ENCODE measurements at regions not wholly inside any gene's neighbourhood (a gene's known extent, or its start where the extent isn't known, plus 50 kb on each side); places are given as distances from the start of the nearest gene placed in this dataset.

DNA sequence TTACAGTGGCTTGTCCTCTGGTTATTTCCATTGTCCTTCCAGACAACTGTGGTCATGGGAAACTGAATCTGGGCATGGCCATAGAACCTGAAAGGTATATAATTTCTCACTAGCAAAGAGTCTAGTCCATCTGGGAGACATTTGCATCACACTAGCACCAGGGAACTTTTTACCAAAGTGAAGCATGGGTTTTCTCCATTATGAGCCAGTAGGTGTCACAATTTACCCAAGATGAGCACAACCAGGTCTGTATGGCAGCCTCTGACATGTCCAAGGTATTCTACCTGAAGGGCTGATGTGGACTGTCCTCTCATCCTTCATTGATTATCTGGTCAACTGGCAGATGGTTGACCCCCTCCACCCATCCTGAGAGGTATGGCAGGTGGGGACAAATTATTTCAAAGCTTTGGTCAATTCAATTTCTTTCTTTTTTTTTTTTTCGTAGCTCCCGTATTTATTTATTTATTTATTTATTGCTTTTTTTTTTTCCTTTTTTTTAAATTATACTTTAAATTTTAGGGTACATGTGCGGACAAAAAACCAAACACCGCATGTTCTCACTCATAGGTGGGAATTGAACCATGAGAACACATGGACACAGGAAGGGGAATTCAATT lies 425.9 kb downstream of the TMEM135 start:
- DNase-seq (ENCODE audit: low read depth): no peak

DNA sequence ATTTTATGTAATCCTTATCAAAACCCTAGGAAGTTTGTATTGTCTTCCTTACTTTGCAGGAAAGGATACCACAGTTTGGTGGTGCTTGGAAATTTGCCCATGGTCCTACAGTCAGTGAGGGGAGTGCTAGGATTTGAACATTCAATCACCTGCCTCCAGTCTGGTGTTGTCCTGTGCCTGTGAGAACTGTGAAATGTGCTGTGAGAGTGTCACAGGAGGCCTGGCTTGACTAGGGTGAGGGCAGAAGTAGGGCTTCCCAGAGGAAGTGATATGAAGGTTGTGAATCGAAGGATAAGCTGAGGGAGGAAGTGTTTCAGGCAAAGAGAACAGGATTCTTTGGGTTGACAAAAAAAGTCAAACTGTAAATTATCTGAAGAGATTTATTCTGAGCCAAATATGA lies 424.4 kb downstream of the TMEM135 start:
- DNase-seq (ENCODE audit: low read depth): no peak

DNA sequence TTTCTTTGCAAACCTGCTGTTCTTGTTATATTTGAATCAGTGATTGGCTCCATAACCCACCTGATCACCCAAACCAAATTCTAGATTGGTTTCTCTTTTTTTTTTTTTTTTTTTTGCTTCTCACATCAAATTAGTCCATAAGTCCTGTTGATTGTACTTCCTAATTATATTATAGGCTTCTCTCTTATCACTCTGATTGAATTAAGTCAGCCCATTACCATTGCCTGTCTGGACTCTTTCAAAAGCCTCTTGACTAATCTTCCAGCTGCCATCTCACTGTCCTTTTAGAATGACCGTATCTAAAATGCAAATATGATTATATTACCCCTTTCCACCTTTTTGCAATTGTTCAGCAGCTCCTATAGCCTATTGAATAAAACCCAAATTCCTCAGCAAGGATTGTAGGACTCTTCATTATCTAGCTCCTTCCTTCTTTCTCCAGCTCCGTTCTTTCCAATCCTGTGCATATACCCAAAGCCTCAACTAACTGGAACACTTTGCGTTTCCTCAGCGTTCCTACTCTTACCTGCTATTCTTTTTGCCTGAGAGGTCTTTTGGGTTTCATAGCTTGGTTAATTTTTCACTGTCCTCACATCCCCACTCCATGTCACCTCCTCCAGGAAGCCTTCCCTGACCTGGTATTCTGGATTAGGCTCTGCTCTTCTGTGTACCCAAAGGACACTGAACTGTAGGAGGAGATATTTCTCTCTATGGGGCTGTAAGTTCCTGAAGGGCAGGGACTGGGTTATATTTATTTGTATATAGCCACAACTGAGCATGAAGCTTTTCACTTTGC lies 423.3 kb downstream of the TMEM135 start:
- no peak for DNase-seq (ENCODE audit: low read depth)

DNA sequence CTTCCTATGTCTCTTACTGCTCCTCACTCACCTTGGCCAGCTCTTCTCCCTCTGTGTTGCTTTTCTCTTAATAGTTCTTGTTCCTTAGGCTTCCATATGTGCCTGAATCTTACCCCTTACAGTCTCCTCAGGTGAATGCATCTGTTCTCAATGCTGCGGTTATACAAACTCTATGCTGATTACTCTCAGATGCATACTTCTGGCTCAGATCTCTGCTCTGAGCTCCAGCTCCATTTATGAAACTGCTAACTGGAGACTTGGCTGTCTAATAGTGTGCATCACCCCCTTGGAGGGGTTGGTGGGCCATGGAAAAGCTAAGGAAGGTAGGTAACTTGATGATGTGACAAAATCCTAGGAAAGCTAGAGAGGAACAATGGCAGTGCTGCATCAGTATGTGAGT lies 422.5 kb downstream of the TMEM135 start:
- no peak for DNase-seq (ENCODE audit: low read depth)

DNA sequence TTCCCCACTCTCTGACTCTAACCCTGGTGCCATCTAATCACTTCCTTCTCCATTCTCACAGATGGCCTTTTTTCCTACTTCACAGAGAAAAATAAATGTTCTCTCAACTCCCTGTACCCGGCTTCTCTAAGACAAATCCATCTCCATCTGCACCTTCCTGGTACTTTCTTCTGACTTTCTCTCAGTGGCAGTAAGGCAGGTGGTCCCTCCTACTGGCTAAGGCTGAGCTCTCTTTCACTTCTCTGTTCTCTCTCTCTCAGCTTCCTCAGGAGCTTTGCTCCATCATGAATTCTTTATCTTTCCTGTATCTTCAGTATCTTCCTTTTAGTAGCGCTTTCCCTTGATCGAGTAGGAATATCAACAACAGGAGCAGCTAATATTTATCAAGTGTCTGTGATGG lies 421.6 kb downstream of the TMEM135 start:
- DNase-seq (ENCODE audit: low read depth): no peak

DNA sequence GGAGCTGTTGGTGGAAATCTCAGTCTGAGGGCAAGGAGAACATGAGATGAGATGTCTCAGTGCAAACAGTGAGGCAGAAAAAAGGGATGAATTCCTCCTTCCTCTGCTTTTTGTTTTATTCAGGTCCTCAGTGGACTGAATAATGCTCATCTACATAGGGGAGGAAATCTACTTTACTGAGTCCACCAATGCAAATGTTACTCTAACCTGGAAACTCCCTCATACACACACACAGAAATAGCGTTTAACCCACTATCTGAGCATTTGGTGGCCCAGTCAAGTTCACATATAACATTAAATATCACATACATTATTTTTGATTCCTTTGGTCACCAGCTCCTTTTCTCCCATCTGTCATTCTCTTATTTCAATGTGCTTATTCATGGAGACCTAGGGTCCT lies 418.8 kb downstream of the TMEM135 start:
- no peak for DNase-seq (ENCODE audit: low read depth)

DNA sequence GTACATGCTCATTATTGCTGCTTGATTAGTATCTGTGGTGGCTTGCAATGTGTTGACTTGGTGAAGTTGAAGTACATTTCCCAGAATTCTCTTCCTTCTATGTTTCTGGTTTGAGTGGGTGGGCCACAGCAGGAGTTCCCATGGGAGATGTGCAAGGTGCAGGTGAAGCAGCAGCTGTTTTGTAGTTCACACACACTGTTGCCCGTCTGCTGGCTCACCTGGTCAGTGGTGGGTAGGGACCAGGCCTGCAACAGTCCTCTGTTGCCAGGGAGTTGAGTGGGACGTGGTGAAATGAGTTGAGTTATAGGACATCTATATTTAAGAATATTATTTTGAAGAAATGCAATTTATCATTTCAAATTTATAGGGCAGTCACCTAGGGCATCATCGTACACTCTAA lies 417.4 kb downstream of the TMEM135 start:
- no peak for DNase-seq (ENCODE audit: low read depth)

DNA sequence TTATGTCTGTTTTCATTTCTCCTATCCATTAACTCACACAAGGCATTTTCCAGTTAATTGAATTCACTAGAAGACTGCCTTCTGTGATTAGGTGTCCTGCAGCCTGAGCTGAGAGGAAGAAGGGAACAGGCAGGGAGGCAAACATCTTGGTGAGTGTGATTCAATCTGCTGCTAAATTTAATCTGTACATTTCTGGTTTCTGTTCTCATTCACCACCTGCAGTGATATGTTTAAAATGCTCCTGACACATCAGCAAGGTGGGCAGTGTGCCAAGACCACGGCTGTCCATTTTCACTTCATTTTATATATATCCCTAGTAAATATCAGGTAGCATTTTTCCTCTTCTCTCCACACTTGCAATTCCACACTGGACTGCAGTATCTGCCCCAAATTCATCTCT lies 416.5 kb downstream of the TMEM135 start:
- DNase-seq (ENCODE audit: low read depth): no peak

DNA sequence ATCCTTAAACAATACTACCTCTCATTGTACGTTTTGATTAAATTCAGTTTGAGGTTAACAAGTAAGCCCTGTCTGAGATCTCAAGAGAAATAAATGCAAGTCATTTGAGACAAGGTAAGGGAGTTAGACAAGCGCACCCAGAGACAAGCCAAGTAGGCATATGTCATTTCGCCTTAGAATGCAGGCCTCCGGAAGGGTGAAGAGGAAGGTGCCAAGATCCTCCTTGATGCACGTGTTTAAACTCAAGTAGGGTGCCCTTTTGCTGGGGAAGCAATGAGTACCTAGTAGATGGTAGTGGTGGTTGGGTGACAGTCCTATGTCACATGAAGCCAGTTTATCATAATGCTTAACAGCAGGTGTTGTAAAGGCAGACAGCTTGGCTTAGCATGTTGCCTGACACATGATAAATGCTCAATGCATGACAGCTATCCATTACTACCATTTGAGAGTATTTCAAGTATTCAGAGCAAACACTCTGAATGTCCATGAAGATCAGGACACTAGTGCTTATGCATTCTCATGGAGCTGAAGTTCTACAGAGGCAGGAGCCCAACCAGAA lies 415.9 kb downstream of the TMEM135 start:
- DNase-seq (ENCODE audit: low read depth): no peak

DNA sequence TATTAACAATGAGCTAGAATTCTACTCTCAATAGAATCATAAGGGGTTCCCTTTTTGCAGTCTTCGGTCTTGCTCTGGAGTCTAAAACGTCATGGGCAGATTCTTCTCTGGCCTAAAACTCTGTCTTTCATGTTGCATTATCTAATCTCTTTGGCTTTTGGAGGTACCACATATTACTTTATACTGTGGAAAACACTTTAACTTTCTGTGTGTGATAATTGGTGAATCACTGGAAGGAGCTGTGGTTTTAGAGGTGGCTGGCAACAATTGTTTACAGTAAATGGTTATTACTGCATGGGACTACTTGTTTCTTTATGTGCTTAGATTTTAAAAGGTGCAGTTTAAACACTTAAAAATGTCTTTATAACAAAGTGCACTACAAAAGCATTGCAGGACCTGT lies 414.3 kb downstream of the TMEM135 start:
- DNase-seq (ENCODE audit: low read depth): peak; percentile 14

DNA sequence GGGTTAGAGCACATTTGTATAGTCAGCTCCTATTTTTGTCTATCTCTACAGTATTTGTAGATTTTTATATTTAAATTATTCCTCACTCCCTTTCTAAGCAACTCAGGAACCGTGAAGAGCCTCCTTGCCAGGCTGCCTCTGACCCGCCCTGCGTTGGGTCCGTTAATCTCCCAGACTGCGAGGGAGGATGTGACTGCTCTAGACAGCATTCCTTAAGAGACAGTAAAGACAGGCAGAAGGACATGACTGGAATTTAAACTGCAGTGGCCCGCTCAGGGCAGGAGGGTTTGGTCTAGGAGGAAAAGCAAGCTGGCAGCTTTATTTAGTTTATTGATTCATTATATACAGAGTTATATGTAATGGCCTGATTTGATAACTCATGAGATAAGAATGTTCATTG lies 413.7 kb downstream of the TMEM135 start:
- peak; percentile 12 for DNase-seq (ENCODE audit: low read depth)

DNA sequence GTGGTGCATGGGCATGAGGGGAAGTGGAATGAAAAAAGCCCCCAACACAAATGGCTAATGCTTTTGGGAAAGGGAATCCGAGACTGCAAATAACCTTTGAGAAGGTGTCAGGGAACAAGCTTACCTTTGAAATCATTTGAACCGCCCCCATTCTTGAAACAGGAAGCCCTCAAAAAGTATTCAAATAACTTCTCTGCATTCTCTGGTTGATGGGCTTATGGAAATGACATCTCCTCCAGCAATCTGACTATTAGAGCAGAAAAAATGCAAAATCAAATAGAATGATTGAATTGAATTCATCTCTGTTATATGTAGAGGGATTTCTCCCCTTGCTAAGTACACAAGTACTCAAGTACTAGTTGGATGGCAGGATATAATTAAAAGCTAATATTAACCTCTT lies 409.9 kb downstream of the TMEM135 start:
- no peak for DNase-seq (ENCODE audit: low read depth)

DNA sequence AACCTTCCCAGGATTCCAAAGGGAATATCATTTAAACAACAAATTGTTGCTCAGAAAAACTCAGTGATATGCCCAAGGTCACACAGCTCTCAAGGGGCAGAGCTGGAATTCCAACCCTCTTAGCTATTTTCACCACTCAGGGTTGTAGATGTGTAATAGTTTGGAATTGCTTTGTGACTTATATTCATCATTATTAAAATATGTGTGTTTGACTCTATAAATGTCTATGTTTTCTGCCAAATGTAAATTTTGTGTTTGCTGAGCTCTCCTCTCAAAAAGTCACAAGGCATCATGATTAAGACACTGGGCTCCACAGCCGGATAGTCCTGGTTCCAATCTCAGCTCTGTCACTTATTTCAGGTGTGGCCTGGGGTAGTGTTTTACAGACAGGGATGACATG lies 407.3 kb downstream of the TMEM135 start:
- DNase-seq (ENCODE audit: low read depth): peak; percentile 46

DNA sequence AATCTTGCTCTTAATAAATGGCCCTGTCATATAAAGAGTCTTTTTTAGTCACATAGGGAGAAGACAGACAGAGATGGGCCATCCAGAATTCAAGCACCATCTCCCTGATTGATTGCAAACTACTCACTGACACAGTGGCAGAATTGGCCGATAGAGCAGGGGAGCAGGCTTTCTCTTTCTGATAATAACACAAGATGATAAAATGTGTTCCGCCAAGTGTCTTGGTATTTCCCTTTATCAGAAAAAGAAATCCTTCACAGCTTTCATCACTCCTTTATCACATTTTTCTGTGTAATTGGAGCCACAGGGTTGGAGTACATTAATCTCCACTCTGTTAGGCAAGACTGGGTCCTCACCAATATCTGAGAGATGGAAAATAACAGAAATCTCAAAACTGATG lies 406.0 kb downstream of the TMEM135 start:
- DNase-seq (ENCODE audit: low read depth): peak; percentile 44

DNA sequence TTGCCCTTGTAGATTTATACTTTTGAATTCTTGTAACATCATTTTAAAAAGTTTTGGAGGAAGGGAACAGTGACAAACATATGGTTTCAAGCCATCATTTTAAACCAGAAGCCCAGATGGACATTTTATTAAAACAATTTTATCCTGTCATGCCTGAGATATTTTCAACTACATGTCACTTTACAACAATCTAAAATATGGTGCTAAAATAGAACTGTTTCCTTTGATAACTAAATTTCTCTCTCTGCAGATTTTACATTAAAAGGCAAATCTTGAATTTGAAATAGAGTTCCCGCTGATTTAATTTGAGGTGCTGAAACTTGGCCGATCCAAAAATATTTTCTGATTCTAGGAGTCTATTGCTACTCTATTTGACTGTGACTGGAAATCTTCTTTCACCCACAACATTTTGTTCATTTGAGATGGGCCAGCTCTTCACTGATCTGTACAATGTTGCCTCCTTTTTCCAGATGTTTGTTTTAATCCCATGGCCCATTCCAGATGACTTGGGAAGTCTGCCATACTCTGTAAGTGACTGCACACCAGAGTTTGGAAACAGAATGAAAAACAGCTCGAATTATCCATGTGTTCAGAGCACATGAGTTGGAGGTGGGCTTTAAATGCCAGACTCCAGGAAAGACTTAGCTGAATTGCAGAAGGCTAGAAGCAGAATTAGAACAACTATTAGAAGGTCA lies 402.5 kb downstream of the TMEM135 start:
- no peak for DNase-seq (ENCODE audit: low read depth)

DNA sequence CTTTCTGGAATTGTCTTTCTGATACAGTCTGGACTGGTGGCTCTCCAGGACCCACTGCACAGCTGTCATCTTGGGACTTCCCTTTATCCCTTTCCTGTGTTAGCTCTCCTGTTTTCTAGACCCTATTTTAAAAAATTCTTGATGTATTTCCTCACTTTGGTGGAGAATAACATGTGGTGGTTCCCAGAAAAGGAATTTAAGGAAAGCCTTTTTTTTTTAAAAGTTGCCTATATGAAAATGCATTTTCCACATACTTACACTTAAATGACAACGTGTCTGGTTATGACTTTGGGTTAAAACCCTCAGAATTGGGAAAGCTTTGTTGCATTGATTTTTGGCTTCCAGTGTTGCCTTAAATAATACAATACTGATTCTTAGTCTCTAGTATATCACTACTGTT lies 400.7 kb downstream of the TMEM135 start:
- no peak for DNase-seq (ENCODE audit: low read depth)

DNA sequence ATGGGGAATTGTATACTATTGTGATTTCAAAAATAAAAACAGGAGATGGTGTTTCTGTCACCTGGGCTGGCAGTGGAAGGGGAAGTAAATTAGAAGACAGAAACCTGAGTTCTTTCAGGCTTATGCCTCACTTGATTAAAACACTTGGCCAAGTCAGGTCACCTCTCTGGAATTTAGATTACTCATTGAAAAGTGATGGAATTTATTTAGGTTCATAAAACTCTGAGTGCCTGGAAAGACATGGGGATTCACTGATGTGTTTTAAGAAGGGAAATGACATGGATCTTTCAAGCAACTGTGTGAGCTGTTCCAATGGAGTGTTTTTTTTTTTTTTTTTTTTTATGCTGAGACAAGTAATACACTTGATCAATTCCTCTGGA lies 400.1 kb downstream of the TMEM135 start:
- peak; percentile 32 for DNase-seq (ENCODE audit: low read depth)

DNA sequence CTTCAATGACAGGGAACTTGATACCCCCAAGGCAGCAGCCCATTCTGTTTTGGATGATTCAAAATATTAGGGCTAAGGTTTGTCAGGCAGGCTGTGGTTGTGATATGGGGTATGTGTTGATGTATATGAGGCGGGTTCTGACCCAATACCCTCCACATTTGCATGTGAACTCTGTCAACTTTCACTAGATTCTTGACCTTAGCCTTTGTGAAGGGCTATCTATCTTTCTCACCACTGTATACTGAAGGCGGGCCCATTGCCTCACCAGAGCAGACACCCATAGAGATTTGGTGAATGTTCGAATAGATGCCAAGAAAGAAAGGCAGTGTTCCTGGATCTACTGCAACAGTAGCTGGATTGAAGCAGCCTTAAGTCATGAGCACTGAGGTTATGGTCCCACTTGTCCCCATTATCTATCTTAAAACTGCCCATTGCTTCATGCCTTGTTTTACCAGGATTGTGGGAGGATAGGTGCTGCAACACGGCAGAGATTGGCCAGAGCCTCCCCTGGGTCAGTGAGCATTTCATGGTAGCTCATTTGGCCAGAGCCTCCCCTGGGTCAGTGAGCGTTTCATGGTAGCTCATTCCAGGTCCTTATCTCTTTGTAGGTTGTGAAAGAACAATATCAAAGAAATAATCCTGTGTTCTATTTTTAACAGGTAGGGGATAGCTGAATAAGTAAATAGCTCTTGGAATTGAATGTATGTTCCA lies 399.6 kb downstream of the TMEM135 start:
- DNase-seq (ENCODE audit: low read depth): peak; percentile 8

DNA sequence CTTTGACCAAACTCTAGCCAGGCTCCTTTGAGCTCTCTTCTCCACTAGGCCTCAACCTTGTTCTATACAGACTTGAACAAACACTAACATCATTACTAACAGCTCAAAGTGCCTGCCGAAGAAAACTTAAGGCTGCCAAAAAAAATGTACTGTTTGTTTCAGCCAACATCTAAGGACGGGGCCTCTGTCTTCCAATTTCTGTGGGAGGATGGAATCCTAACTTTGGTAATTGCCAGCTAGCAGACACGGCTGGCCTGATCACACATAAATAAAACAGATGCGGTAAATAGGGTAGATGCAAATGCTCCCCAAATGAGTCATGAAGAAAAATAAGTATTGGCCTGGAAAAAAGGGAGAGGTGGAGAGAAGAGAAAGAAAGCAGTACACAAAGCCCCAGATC lies 394.3 kb downstream of the TMEM135 start:
- DNase-seq (ENCODE audit: low read depth): peak; percentile 48

DNA sequence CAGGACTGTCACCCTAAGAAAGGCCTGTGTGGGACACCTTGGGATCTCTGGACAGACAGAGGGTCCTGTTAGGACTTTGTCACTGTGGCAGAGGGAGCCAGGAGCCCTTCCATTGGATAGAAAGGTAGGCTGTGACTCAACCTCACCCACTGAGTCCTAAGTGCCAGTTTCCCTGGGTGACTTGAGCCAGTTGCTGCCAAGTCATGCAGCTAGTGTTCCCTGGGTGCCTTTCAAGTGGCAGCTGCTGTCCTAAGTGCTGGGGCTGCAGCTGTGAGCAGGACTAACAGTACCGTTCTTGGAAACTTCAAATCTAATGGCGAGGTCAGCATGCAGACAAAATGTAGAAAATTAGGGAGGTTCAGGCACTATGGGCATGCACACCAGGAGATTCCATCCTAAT lies 393.7 kb downstream of the TMEM135 start:
- DNase-seq (ENCODE audit: low read depth): no peak

DNA sequence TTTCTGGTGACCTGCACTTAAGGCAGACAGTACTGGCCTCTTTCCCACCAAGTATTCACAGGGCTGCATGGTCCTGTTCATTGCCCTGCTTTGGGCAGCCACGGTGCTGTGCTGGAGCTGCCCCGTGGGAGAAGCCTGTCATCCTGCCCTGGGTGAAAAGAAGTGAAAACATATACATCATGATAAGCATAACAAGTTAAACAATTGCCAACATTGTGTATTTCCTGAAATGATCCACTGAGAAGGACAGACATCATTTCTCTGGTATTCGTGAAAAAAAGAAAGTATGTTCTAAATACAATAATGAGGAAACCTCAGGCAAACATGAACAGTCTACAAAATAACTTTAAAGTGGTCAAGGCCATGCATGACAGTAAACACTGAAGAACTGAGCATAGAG lies 393.1 kb downstream of the TMEM135 start:
- no peak for DNase-seq (ENCODE audit: low read depth)

DNA sequence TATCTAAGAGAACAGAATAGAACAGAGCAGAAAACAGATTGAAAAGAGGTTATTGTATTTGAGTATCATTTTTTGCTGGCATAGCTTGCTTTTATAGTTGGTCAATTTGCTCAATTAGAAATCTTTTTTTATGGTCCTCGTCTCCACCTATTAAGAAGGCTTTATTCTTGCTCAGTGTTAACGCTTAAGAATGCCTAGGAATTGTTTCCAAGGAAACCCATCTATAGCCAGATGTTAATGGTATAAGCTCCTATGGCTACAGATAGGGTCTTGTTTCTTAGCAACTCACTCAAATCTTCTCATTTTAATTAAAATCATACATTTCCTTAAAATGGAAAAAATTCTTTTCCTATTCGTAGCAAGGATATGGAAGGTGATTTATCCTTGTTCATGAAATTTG lies 392.3 kb downstream of the TMEM135 start:
- no peak for DNase-seq (ENCODE audit: low read depth)

All from amniotic epithelial cell (primary cell).